K562 (cell line): ENCODE measurements at regions not wholly inside any gene's neighbourhood (a gene's known extent, or its start where the extent isn't known, plus 50 kb on each side); places are given as distances from the start of the nearest gene placed in this dataset.

ENCODE experiments used
- ETS2 ChIP-seq: IDR thresholded peaks from 2 replicates; pipeline ENCODE4 v1.6.1; 2016; ENCODE audit warnings: borderline replicate concordance, missing genetic modification characterization, mild to moderate bottlenecking, moderate library complexity, missing compliant biosample characterization; ENCODE audit not compliant: poor library complexity, severe bottlenecking
- FOXJ2 ChIP-seq: fragments of 200-800 bp; sonication (Bioruptor generic); IDR thresholded peaks from 2 replicates; pipeline ENCODE4 v1.6.1; 2016; ENCODE audit warnings: missing genetic modification characterization, missing compliant biosample characterization
- ILK ChIP-seq: fragments of 450-650 bp; IDR thresholded peaks from 2 replicates; pipeline ENCODE4 v1.6.1; 2016; ENCODE audit warnings: missing genetic modification characterization, low read depth, mild to moderate bottlenecking, missing compliant biosample characterization, moderate library complexity, borderline replicate concordance
- PPARD ChIP-seq: fragments of 250-450 bp; sonication (Bioruptor Pico); IDR thresholded peaks from 2 replicates; pipeline ENCODE4 v1.8.0; 2022; ENCODE audit warnings: inconsistent platforms, mild to moderate bottlenecking, moderate library complexity
- TCF3 ChIP-seq: sonication (generic); formaldehyde crosslinking; IDR thresholded peaks from 2 replicates; pipeline ENCODE4 v1.4.0; 2020; ENCODE audit warnings: mild to moderate bottlenecking, missing genetic modification reagents
- ZNF41 ChIP-seq: fragments of 250-450 bp; sonication (Bioruptor Pico); conservative IDR thresholded peaks from 2 replicates; pipeline ENCODE4 v1.4.0; 2020; ENCODE audit warnings: mild to moderate bottlenecking
- TF ChIP-seq, protein P1 (sequence below): sonication (generic); formaldehyde crosslinking; IDR thresholded peaks from 2 replicates; pipeline ENCODE4 v1.8.0; 2022; ENCODE audit warnings: mild to moderate bottlenecking, low read depth, missing genetic modification reagents
- TF ChIP-seq, protein P2 (sequence below): sonication (generic); formaldehyde crosslinking; IDR thresholded peaks from 2 replicates; pipeline ENCODE4 v1.8.1; 2023; ENCODE audit warnings: missing genetic modification reagents, mild to moderate bottlenecking, borderline replicate concordance
- TF ChIP-seq, protein P3 (sequence below): IDR thresholded peaks from 2 replicates; pipeline ENCODE4 v1.6.1; 2011; ENCODE audit not compliant: insufficient read length; ENCODE audit errors: extremely low read depth
- TF ChIP-seq, protein P4 (sequence below): fragments of 250-450 bp; sonication (Bioruptor Pico); IDR thresholded peaks from 2 replicates; pipeline ENCODE4 v1.9.0; 2021; ENCODE audit warnings: mild to moderate bottlenecking, inconsistent platforms

DNA sequence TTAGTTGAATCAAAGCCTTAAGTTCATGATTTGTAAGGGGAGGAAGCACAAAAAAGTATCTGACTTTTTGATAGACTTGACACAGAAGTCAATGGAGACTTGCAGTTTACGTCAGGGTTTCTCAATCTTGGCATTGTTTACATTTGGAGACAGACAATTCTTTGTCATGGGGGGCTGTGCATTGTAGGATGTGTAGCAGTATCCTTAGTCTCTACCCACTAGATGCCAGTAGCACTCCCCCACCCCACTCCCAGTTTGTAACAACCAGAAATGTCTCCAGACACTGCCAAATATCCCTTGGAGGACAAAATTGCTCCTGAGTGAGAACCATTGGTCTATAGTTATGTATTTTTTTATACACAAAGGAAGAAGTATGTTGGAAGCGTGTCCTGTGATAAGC, 434.1 kb downstream of the RFPL4B start (continued):
- TF ChIP-seq, protein P1, sequence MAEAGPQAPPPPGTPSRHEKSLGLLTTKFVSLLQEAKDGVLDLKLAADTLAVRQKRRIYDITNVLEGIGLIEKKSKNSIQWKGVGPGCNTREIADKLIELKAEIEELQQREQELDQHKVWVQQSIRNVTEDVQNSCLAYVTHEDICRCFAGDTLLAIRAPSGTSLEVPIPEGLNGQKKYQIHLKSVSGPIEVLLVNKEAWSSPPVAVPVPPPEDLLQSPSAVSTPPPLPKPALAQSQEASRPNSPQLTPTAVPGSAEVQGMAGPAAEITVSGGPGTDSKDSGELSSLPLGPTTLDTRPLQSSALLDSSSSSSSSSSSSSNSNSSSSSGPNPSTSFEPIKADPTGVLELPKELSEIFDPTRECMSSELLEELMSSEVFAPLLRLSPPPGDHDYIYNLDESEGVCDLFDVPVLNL = no peak
- TF ChIP-seq ZNF41 = no peak
- TF ChIP-seq ETS2 (tag) = no peak
- TF ChIP-seq, protein P2, sequence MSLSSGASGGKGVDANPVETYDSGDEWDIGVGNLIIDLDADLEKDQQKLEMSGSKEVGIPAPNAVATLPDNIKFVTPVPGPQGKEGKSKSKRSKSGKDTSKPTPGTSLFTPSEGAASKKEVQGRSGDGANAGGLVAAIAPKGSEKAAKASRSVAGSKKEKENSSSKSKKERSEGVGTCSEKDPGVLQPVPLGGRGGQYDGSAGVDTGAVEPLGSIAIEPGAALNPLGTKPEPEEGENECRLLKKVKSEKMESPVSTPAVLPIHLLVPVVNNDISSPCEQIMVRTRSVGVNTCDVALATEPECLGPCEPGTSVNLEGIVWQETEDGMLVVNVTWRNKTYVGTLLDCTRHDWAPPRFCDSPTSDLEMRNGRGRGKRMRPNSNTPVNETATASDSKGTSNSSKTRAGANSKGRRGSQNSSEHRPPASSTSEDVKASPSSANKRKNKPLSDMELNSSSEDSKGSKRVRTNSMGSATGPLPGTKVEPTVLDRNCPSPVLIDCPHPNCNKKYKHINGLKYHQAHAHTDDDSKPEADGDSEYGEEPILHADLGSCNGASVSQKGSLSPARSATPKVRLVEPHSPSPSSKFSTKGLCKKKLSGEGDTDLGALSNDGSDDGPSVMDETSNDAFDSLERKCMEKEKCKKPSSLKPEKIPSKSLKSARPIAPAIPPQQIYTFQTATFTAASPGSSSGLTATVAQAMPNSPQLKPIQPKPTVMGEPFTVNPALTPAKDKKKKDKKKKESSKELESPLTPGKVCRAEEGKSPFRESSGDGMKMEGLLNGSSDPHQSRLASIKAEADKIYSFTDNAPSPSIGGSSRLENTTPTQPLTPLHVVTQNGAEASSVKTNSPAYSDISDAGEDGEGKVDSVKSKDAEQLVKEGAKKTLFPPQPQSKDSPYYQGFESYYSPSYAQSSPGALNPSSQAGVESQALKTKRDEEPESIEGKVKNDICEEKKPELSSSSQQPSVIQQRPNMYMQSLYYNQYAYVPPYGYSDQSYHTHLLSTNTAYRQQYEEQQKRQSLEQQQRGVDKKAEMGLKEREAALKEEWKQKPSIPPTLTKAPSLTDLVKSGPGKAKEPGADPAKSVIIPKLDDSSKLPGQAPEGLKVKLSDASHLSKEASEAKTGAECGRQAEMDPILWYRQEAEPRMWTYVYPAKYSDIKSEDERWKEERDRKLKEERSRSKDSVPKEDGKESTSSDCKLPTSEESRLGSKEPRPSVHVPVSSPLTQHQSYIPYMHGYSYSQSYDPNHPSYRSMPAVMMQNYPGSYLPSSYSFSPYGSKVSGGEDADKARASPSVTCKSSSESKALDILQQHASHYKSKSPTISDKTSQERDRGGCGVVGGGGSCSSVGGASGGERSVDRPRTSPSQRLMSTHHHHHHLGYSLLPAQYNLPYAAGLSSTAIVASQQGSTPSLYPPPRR (CRISPR knock-in tag) = no peak
- TF ChIP-seq FOXJ2 (tag) = no peak
- TF ChIP-seq, protein P3, sequence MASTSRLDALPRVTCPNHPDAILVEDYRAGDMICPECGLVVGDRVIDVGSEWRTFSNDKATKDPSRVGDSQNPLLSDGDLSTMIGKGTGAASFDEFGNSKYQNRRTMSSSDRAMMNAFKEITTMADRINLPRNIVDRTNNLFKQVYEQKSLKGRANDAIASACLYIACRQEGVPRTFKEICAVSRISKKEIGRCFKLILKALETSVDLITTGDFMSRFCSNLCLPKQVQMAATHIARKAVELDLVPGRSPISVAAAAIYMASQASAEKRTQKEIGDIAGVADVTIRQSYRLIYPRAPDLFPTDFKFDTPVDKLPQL = no peak
- TF ChIP-seq, protein P4, sequence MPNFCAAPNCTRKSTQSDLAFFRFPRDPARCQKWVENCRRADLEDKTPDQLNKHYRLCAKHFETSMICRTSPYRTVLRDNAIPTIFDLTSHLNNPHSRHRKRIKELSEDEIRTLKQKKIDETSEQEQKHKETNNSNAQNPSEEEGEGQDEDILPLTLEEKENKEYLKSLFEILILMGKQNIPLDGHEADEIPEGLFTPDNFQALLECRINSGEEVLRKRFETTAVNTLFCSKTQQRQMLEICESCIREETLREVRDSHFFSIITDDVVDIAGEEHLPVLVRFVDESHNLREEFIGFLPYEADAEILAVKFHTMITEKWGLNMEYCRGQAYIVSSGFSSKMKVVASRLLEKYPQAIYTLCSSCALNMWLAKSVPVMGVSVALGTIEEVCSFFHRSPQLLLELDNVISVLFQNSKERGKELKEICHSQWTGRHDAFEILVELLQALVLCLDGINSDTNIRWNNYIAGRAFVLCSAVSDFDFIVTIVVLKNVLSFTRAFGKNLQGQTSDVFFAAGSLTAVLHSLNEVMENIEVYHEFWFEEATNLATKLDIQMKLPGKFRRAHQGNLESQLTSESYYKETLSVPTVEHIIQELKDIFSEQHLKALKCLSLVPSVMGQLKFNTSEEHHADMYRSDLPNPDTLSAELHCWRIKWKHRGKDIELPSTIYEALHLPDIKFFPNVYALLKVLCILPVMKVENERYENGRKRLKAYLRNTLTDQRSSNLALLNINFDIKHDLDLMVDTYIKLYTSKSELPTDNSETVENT (CRISPR knock-in tag) = no peak
- TF ChIP-seq PPARD (CRISPR knock-in tag) = no peak
- TF ChIP-seq ILK = no peak
- no peak for TF ChIP-seq TCF3
